ENCODE measurements at regions not wholly inside any gene's neighbourhood (a gene's known extent, or its start where the extent isn't known, plus 50 kb on each side); places are given as distances from the start of the nearest gene placed in this dataset.

DNA sequence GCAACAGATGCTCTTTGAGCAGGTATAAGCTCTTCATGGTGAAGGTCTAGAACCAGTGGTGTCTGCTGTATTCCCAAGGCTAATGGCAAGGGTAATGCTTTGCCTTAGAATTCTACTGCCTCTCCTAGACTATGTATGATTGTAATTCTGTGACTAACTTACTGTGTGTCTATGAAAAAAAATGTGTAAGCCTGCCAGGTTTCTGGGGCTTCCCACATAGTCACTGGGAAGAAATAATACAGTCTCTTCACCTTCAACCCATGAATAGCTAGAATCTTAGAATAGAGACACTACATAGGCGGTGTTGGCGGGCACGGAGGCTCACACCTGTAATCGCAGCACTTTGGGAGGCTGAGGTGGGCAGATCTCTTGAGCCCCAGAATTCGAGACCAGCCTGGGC is 84.1 kb downstream of the C11orf91 start:
- DNase-seq (ENCODE audit: low read depth) = no peak

DNA sequence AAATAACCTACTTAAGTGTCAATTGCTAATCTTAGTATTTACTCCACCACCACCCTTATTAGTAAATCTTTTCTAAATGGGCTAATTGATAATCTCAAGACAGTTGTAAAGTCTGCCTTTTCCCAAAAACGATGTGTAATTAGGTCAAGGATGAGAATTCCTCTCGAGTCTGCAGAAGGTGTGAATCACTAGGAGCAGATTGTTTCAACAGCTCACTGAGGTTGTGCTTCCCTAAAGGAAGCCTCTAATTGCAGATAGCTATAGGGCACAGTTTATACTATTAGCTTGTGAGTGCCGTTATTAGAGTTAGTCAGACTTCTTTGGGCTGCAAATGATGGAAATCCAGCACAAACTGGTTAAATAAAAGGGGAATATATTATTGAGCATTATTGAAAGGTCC is 84.9 kb downstream of the C11orf91 start:
- DNase-seq (ENCODE audit: low read depth) = no peak

DNA sequence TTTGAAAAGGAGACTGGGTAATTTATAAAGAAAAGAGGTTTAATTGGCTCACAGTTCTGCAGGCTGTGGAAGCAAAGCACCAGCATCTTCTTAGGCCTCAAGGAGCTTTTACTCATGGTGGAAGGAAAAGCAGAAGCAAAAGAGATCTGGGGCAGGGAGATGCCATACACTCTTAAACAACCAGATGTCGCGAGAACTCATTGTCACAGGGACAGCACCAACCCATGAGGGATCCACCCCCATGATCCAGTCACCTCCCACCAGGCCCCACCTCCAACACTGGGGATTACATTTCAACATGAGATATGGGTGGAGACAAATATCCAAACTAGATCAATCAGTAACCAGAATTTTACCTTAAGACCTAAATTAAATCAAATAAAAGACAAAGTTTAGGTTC is 87.2 kb downstream of the C11orf91 start:
- DNase-seq (ENCODE audit: low read depth) = peak; percentile 19

DNA sequence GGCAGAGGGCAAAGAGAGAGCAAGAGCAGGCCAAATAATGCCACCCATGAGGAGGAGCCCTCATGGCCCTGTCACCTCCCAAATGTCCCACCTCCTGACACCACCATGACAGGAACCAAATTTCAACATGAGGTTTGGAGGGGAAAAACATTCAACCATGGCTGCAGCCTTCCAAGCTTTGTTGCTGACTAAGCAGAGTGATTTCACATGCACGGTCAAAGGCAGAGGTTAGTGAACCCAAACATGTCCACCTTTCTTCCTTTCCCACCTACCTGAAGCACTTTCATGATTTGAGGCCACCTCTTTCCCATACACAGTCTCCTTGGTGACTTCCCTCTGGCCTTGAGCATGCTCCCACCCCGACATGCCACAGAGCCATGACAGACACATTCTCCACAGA is 89.7 kb downstream of the C11orf91 start:
- DNase-seq (ENCODE audit: low read depth) = no peak

DNA sequence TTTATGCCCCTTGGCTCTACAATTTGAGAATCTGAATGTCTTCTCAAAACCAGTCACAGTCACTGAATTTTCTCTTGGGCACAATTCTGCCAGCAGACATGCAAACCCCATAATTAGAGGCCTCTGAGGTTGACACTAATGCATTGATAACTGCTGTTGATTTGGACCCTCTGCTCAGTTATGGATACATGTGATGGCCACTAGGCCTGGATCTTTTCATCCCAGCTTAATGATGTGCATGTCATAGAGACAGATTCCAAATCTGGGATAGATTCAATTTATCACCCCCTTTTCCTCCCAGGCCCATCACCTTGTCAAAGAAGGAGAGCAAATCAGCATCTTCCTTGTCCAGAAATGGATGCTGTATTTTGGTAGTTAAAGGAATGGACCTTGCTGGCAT is 92.2 kb downstream of the C11orf91 start:
- DNase-seq (ENCODE audit: low read depth) = no peak

DNA sequence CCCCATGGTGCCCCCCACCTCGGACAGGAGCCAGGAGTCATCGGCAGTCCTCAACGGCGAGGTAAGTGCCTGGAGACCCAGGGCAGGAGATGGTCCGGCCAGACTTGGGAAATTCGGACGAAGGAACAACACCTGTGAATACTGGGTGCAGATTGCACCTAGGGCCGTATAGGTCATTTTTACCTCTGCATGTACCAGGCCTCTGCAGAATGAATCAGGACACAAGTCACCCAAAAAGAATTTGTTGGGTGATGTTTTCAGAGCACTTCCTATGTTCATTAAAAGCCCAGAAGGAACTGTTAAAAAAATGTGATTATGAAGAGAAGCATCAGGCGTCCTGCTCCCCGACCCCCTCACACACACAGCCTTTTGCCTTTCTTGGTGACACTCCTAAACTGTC is 93.9 kb downstream of the C11orf91 start:
- DNase-seq (ENCODE audit: low read depth) = no peak

DNA sequence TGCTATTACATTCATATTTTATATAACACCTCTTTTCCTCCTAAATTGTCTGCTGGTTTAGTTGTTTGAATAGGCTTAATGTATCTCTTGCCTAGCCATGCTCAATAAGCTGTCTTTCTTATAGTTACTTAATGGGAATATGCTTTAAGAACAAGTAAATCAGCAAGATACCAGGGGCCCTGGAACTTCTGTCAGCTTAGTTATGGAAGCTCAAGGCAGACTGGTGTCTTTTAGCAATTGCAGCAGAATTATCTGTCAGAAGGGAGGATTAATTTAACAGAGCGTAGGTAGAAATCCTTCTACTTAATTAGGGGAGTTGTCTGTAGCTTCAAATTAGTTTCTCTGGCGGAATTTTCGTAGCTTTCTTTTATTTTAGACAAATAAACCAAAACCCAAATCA is 94.9 kb downstream of the C11orf91 start:
- no peak for DNase-seq (ENCODE audit: low read depth)

DNA sequence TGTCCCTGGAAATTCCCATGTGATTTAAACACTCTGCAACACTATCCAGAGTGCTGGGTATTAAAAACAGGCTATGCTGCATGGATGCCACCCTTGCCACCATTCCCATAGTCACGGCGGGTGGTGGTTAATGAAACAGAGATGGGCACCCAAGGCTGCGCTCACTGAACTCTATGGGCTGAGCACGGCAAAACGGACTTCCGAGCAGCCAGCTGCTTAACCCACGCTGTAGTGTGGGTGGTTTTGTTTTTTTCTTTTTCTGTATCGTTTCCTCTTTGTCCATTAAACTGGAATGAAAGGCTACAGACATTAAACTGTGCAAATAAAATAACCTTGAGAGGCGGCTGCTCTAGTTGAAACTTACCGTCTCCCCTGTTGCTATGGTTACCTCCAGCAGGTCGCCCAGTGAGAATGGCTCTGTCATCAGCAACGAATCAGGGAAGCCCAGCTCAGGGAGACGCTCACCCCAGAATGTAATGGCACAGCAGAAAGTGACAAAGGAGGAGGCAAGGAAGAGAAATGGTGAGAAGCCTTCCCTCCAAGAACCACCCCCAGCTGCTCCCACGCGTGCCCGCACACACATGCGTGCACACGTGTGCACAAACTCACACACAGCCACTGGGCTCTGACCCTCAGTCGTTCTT is 102.1 kb downstream of the C11orf91 start:
- no peak for DNase-seq (ENCODE audit: low read depth)

DNA sequence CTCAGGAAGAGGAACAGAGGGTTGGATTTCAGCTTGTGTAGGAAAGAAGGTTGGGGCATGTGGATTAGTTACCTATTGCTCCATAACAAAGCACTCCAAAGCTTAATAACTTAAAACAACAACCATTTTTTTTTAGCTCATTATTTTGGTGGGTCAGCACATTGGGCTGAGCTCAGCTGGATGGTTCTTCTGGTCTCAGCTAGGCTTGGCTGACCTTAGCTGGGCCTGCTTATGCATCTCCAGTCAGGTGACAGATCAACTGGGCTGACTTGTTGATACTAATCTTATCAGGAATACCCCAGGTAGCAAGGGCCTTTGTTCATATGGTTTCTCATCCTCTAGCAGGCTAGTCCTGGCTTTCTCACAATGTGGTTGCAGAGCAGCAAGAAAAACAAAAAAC is 106.4 kb downstream of the C11orf91 start:
- no peak for DNase-seq (ENCODE audit: low read depth)

DNA sequence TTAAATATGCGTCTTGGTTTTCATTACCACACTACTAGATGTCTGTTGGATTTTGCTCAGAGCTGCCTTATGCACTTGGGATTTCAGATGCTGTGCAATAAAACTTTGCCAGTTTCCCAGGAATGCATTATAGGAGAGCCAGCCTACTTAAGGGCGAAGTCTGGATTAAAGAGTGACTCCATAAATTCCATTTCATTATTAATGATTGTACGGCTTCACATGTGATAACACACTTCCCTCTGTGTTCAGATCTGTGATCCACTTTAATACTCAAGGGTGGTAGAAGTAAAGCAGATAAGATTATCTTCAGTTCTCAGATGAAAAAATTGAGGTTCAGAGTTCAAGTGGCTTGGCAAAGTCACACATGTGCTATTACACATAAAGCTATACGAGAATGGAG is 110.2 kb downstream of the C11orf91 start:
- no peak for DNase-seq (ENCODE audit: low read depth)

DNA sequence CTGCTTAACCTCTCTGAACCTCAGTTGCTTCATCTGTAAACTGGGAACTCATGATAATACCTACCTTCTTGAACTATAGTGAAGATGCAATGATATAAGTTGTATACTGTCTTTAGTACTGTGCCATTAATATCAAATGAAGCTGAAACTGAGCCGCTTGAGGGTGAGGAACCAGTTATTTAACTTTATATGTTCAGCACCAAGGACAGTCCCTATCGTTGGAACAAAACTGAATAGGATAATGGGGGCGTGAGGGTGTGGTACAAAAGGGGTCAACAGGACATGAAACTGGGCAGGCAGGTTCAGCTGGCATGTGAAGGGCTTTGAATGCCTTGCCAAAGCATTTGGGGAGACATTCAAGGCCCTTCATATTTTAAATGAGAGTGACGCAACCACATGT is 112.6 kb downstream of the C11orf91 start:
- peak; percentile 11 for DNase-seq (ENCODE audit: low read depth)

DNA sequence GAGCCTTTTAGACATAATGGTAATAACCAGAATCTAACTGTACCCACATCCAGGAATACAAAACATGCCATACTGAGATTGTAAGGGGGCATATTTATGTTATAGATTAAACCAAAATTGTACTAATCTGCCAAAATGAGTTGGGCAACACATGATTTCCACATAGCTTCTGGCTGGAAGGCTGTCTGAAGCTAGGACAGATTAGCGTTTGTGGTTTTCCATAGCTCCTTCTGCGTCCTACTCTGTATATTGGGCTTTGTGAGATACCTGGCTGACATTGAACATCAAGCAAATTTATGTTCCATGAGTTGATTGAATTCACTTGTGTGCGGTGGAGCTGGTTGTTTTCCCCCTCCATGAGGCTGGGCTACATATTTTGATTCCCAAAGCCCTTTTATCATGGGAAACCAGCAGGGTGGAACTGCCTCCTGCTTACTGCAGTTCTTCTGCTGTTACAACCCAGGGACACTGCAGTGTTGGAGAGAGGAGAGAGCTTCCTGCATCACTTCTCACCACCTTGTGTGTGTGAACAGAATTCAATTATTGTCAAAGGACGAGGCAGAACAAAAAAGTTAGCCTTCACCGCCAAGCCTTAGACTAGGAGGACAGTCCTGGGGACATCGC is 114.9 kb downstream of the C11orf91 start:
- no peak for DNase-seq (ENCODE audit: low read depth)

DNA sequence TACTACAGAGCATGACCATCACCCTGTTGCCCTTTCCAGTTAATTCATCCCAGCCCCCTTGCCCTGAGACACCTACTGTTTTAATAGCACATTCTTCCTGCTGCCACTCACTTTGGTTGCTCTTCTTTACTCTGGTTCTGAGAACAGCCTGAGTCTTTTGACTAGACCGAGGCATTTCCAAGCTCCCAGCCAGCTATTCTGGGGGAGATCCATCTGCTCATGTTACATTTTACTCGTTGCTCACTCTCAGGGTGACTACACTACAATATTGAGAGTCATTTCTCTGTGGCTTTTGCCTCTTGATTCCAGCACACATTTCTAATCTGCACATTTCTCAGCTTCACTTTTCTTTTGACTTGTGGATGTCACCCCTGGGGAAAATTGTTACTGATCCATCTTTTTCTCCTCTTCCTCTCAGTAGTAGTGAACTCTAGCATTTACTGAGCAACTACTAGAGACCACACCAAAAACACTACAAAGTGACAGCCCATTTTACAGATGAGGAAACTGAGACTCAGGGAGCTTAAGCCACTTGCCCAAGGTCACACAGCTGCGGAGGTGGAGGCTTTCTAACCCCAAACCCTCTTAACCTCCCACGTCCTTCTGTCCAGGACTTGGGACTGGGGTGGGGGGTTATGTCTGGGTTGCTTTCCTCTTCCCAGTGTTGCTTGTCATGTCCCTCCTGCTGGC is 117.8 kb downstream of the C11orf91 start:
- peak; percentile 72 for DNase-seq (ENCODE audit: low read depth)

DNA sequence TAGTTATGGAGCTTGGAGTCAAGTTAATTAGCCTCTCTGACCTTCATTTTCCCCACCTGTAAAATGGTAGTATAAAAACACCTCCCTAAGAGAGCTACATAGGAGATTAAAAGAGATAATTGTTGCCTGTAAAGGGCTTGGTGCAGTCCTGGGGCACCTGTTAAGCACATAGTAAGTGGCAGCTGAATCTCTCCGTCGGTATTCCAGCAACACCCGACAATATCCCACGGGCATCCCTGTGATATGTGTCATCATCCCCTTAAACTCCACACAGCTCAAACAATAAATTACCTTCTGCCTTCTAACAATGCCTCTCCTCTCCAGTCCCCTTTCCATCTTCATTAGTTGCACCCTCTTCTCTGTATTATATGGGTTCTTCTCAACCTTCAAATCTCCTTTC is 121.5 kb downstream of the C11orf91 start:
- DNase-seq (ENCODE audit: low read depth) = no peak

DNA sequence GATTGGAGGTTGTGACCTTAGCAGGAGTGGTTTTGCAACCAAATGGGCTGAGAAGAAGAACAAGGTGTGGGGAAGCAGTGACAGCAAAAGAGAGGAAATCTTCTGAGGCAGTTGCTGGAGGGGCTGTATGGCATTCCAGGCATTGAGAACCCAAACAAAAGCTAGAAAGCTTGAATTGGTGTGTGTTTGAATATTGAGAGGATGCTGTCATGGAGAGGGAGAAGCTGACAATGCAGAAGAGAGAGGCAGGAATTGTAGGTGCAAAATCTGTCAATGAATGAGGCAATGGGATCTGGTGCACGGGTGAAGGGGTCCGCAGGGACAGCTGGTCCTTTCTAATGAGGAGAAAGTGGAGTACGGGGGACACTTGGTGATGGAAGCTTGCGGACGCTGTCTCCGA is 123.4 kb downstream of the C11orf91 start:
- no peak for DNase-seq (ENCODE audit: low read depth)

DNA sequence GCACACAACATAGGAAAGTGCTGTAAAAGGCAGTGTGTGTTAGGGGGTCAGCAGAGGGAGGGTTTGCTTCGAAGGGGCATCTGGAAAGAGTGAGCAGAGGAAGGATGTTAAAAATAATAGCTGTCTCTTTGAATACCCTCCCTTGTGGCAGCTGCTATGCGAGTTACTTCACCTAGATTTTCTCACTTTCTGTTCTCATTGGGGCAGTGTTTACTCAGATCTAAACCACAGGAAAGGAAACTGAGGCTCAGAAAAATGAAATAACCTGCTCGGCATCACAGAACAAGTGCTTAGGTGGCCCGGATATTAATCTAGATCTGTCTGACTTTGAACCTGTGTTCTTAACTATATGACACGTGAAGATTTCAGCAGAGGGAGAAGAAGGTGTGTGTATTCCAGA is 125.3 kb downstream of the C11orf91 start:
- no peak for DNase-seq (ENCODE audit: low read depth)

DNA sequence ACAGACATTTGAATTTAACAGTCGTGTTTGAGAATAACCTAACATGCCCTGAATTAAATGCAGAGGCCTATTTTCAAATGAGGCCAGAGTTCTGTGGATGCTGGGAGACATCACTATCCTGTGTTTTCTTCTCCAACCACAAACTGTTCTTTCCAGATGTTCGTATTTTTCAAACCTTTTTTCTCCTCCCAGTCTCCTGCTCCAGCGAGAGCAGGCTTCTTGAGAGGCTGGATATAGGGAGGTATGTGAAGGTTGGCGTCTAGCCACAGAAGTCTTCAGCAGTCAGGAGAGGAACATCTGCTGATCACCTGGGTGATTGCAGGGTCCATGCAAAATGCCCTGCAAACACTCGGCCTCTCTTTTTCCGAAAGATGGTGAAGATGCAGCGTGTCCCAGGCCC is 126.3 kb downstream of the C11orf91 start:
- DNase-seq (ENCODE audit: low read depth) = no peak

DNA sequence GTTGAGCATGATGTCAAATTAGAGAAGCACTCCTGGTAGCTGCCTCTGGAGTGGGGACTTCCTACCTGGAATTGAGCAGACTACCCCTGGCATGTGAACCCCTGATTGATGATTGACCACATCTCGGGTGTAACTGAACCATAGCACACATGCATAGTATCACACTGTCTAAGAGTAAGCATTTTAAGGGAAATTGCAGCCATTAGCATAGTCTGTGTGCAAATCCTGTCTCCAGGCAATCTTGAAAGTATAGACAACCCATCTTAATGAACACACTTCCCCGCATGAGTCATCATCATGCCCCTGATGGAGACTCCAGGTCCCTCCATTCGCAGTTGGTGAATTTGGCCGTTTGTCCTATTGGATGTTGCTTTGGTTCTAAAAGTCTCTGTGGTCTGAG is 131.3 kb downstream of the C11orf91 start:
- no peak for DNase-seq (ENCODE audit: low read depth)

DNA sequence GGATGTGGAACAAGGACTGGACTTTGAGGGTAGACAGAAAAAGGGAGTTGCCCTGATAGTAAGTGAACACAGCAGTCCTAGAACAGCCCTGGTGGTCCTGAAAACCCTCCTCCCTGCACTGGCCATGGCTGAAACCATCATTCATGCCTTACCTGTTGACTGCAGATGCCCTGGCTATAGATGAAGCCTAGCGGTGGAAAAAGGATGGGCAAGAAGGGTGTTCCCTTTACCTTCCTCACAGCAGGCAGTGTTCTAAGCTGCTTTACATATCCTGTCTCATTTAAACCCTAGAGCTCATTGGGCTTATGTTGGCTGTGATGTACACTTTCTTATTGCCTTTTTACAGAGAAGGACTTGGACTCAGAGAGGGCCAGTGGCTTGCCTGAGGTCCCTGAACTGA is 133.6 kb downstream of the C11orf91 start:
- no peak for DNase-seq (ENCODE audit: low read depth)

DNA sequence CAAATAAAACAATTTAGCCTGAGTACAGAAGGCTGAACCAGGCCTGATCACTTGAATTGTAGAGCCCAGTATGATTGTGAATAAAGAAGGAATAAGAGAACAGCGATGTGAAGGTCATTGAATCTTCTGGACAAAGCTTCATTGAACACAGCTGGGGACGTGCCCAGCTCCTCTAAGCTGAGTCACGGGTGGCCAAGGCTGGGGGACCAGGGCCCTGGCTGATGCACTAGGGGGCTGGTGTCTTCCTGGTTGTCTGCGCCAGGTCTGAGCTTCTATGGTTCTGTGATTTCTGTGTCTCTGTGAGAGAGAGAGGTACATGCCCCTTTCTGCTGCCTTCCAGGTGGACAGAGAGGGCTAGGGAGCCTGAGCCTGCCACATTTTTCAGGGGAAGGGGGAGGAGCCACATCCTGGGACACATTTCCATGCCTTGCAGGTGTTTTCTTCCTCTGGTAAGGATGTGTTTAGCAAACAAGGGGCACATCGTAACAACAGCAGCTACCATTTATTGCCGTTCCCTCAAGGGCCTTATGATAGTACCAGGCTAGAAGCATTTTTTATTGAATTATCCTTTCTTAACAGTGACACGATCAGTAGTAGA is 135.7 kb downstream of the C11orf91 start:
- DNase-seq (ENCODE audit: low read depth) = no peak

DNA sequence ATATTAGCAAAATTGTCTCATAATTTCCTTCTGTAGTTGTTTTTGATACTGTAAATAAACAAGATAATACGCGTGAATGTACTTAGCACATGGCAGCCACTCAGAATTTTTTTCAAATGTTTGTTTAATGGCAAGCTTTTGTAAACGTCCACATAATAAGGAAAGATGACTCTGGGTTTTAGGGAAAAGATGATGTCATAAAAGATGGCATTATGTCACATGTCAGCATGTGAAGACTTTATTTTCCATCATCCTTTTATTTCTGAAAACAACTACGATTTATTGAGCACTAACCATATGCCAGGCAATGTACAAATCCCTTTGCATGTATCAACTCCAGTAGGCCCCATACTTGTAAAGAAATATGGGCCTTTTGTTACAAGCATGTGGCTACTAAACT is 139.9 kb downstream of the C11orf91 start:
- DNase-seq (ENCODE audit: low read depth) = no peak

DNA sequence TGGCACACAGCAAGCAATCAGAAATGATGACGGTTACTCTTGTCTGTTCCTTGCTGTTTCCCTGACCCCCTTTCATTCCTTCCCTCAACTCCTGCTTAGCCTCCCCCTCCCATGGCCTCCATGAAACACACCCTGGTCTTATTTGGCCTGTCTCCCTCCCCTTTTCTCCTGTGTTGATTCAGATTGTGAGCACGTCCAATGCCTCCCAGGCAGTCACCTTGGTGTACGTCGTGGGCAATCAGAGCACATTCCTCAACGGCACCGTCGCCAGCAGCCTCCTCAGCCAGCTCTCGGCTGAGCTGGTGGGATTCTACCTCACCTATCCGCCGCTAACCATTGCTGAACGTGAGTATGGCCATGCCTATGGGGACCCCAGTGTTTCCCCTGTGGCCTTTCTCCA is 141.1 kb downstream of the C11orf91 start:
- no peak for DNase-seq (ENCODE audit: low read depth)

DNA sequence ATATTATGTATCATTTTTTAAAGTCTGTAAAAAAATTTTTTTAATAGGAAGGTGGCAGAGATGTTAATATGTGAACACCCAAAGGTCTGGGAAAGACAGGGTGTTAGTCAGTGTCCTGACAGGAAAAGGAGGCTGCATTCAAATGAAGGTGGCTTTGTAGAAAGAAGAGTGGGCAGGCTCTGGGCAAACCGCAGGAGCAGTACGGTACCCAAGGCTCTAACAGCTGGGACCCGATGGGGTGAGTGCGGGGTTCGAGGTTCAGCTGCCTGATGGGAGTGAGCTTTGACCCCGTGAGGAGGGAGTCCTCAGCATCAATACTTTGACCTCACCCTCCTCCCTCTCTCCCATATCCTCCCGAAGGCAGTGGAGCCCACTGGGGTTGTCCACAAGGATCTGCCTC is 142.5 kb downstream of the C11orf91 start:
- DNase-seq (ENCODE audit: low read depth) = no peak

All from LHCN-M2 (cell line).